Neural cell (in vitro differentiated cells): ENCODE measurements at regions not wholly inside any gene's neighbourhood (a gene's known extent, or its start where the extent isn't known, plus 50 kb on each side); places are given as distances from the start of the nearest gene placed in this dataset.

Source experiments
- H2AFZ ChIP-seq: fragments of 200-600, 300-800 bp; sonication (generic), shearing (Covaris generic); 2 replicates; pipeline ENCODE4 v1.6.0; 2014; ENCODE audit warnings: low read depth, mild to moderate bottlenecking, antibody characterized with exemption, low read length, moderate library complexity
- H3F3A ChIP-seq: fragments of 200-600 bp; shearing (Covaris generic); 2 replicates; pipeline ENCODE4 v1.6.1; 2016; ENCODE audit warnings: mild to moderate bottlenecking, moderate library complexity, mixed read lengths, antibody characterized with exemption, low read length; ENCODE audit not compliant: insufficient read depth, poor library complexity, severe bottlenecking
- H3K27ac ChIP-seq: fragments of 200-600, 300-800 bp; sonication (generic), shearing (Covaris generic); 2 replicates; pipeline ENCODE4 v1.5.1; 2014; ENCODE audit warnings: mild to moderate bottlenecking, low read length, moderate library complexity
- H3K27me3 ChIP-seq: fragments of 300-800, 200-600 bp; sonication (generic), shearing (Covaris generic); 2 replicates; pipeline ENCODE4 v1.6.0; 2014; ENCODE audit warnings: mild to moderate bottlenecking, low read depth, low read length, moderate library complexity; ENCODE audit not compliant: insufficient read depth
- H3K36me3 ChIP-seq: fragments of 300-800, 200-600 bp; sonication (generic), shearing (Covaris generic); 2 replicates; pipeline ENCODE4 v1.5.1; 2014; ENCODE audit warnings: mild to moderate bottlenecking, antibody characterized with exemption, low read length, moderate library complexity; ENCODE audit not compliant: insufficient read depth
- H3K4me2 ChIP-seq: fragments of 300-800, 200-600 bp; sonication (generic), shearing (Covaris generic); 2 replicates; pipeline ENCODE4 v1.6.0; 2014; ENCODE audit warnings: mild to moderate bottlenecking, low read length
- H3K4me3 ChIP-seq: fragments of 300-800, 200-600 bp; sonication (generic), shearing (Covaris generic); 2 replicates; pipeline ENCODE4 v1.5.1; 2014; ENCODE audit warnings: mild to moderate bottlenecking, low read length, moderate library complexity
- H3K79me2 ChIP-seq: fragments of 200-600 bp; shearing (Covaris generic); replicated peaks from 2 replicates; pipeline ENCODE4 v1.6.0; 2014; ENCODE audit warnings: mild to moderate bottlenecking, low read length, moderate library complexity; ENCODE audit not compliant: insufficient read depth
- H3K9ac ChIP-seq: fragments of 300-800, 200-600 bp; sonication (generic), shearing (Covaris generic); 2 replicates; pipeline ENCODE4 v1.6.1; 2016; ENCODE audit warnings: mild to moderate bottlenecking, low read length, mixed read lengths
- H3K9me2 ChIP-seq: fragments of 200-600 bp; shearing (Covaris generic); 2 replicates; pipeline ENCODE4 v1.6.1; 2016; ENCODE audit warnings: mild to moderate bottlenecking, low read length, mixed read lengths; ENCODE audit not compliant: insufficient read depth
- H3K9me3 ChIP-seq: fragments of 200-600, 300-800 bp; sonication (generic), shearing (Covaris generic); 2 replicates; pipeline ENCODE4 v1.6.1; 2016; ENCODE audit warnings: mild to moderate bottlenecking, mixed run types, low read length, moderate library complexity, mixed read lengths
- H4K20me1 ChIP-seq: fragments of 200-600 bp; shearing (Covaris generic); 2 replicates; pipeline ENCODE4 v1.6.1; 2016; ENCODE audit warnings: mild to moderate bottlenecking, mixed run types; ENCODE audit not compliant: insufficient read depth
- EP300 ChIP-seq: fragments of 450-650 bp; conservative IDR thresholded peaks from 2 replicates; pipeline ENCODE4 v1.6.1; 2014; ENCODE audit warnings: antibody characterized with exemption, mild to moderate bottlenecking, moderate library complexity; ENCODE audit not compliant: poor library complexity, severe bottlenecking
- EZH2 ChIP-seq: fragments of 200-600, 300-800 bp; shearing (Covaris generic), sonication (generic); IDR thresholded peaks from 2 replicates; pipeline ENCODE4 v1.6.1; 2014; ENCODE audit warnings: antibody characterized with exemption, low read length, borderline replicate concordance, mild to moderate bottlenecking; ENCODE audit not compliant: insufficient read depth, poor library complexity, severe bottlenecking
- MXI1 ChIP-seq: fragments of 450-650 bp; conservative IDR thresholded peaks from 2 replicates; pipeline ENCODE4 v1.6.1; 2014; ENCODE audit warnings: antibody characterized with exemption, mild to moderate bottlenecking; ENCODE audit not compliant: poor library complexity, severe bottlenecking
- POLR2AphosphoS5 ChIP-seq: IDR thresholded peaks from 2 replicates; pipeline ENCODE4 v1.6.1; 2012
- TAF1 ChIP-seq: IDR thresholded peaks from 2 replicates; pipeline ENCODE4 v1.6.1; 2012; ENCODE audit warnings: low read depth
- TF ChIP-seq, protein P1 (sequence below): fragments of 450-650 bp; IDR thresholded peaks from 2 replicates; pipeline ENCODE4 v1.5.1; 2014; ENCODE audit warnings: antibody characterized with exemption, mild to moderate bottlenecking, moderate library complexity; ENCODE audit not compliant: poor library complexity, severe bottlenecking

DNA sequence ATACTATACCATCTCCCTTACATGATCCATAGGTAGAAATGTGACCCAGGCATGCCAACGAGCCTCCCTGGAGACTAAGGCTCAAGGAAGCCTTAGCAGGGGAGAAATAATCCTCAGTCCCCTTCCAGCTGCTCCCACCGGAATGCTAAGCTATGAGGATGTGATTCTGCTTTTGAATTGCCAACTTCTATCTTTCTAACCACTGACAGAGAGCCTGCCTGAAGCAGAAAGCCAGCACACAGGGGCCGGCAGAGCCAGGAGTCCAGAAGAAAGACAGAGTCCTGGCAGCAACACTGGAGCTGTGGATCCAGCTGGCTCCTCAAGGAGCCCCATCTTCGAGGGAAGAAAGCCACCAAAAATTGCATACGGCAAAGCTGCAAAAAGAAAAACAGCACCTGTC is 579.6 kb upstream of the CDH5 start:
- H3K4me2 ChIP-seq, result no peak overlapping the region
- TF ChIP-seq EP300, result no peak

DNA sequence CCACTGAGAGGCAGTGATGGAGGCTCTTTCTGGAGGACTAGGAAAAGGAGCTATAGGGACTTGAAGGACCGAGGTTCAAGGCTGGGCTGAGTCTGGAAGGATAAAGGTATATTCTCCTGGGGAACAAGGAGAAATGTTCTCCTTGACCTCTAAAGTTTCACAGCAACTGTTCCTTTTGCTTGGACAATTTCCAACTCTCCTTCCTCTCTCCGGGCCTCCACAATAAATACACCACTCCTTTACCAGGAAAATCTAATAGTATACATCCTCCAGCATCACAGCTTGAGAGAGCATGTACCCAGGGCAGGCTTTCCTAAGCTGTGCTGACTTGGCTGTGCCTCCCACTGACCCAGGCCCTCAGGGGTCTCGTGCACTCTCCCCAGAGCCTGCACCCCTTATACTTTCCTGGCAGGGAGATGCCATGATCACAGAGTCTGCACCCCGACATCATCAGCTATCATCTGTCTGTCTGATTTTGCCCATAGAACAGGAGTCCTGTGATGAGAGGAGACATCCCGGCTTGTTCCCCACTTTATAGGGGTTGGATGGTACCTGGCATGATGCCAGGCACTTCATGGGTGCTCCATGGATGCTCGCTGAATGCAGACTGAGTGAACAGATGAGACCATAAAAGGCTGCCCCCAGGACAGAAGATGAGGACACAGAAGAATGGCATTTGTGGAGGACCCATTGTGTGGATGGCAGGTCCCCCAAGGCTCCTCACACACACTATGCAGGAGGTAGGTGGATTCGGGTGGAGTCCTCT is 582.6 kb upstream of the CDH5 start:
- Histone ChIP-seq H3K27ac (no peak overlapping the region), H3K9me2 (no peaks in the 10 kb centered on the region), H3K36me3 (no peaks in the 10 kb centered on the region), H3K27me3 (no peaks in the 10 kb centered on the region), H4K20me1 (no peaks in the 10 kb centered on the region), H2AFZ (no peak overlapping the region), H3K79me2 (no peaks in the 10 kb centered on the region), H3F3A (no peaks in the 10 kb centered on the region), H3K4me3 (no peak overlapping the region), H3K9me3 (no peaks in the 10 kb centered on the region), H3K9ac (no peak overlapping the region), H3K4me2 (no peak overlapping the region)
- TF ChIP-seq EZH2 (no peak), POLR2AphosphoS5 (no peak), EP300 (no peak), MXI1 (no peak), TAF1 (no peak)
- TF ChIP-seq, protein P1, sequence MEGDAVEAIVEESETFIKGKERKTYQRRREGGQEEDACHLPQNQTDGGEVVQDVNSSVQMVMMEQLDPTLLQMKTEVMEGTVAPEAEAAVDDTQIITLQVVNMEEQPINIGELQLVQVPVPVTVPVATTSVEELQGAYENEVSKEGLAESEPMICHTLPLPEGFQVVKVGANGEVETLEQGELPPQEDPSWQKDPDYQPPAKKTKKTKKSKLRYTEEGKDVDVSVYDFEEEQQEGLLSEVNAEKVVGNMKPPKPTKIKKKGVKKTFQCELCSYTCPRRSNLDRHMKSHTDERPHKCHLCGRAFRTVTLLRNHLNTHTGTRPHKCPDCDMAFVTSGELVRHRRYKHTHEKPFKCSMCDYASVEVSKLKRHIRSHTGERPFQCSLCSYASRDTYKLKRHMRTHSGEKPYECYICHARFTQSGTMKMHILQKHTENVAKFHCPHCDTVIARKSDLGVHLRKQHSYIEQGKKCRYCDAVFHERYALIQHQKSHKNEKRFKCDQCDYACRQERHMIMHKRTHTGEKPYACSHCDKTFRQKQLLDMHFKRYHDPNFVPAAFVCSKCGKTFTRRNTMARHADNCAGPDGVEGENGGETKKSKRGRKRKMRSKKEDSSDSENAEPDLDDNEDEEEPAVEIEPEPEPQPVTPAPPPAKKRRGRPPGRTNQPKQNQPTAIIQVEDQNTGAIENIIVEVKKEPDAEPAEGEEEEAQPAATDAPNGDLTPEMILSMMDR, result no peak

More for the DNA sequence above, 579.6 kb upstream of the CDH5 start:
- no peaks in the 10 kb centered on the region for H3K36me3 ChIP-seq
- no peaks in the 10 kb centered on the region for H3K27me3 ChIP-seq
- H3K4me3 ChIP-seq, result no peak overlapping the region
- no peaks in the 10 kb centered on the region for H4K20me1 ChIP-seq
- H3K9me2 ChIP-seq, result no peaks in the 10 kb centered on the region
- no peaks in the 10 kb centered on the region for H3K9me3 ChIP-seq
- H2AFZ ChIP-seq, result no peak overlapping the region
- H3K9ac ChIP-seq, result no peak overlapping the region
- H3F3A ChIP-seq, result no peaks in the 10 kb centered on the region
- no peaks in the 10 kb centered on the region for H3K79me2 ChIP-seq
- no peak overlapping the region for H3K27ac ChIP-seq

DNA sequence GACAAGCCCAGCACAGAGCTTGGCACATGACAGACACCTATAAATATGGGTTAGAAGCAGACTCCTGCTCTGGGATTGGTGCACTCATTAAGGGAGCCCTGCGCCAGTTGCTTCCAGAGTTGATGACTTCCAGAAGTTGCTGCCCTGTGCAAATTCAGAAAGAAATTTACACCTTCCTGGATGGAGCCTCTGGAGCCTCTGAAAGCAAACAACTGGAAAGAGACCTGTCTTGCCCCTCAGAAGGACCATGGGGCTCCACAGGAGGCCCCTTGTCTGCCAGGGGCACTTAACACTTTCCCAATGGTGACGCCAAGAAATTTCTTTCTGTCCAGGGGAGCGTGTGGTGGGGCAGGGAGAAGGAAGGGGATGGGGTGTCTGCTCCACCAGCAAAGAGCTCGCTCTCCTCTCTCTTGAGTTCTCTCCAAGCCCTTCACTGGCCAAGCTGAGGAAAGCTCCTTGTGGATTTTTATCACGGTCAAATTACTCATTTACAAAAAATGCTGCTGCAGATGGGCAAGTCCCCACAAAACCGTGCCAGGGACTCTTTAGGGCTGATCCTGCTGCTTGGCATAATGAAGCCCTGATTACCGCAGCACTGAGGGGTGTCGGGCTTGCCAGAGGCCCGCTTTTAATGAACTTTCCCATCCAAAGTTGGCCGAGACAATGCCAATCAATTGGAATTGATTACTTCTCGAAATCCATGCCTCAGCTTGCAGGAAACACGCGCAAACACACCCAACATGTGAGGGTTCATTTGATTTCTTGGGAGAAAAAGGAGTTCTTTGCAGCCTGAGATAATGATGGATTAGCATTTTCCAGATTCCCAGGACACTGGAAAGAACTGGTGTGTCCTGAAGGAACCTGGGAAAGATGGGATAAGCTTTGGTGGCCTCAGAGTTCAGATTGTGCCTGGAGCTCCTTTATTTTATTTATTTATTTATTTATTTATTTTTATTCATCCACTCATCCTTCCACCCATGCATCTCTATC is 583.6 kb upstream of the CDH5 start:
- no peak overlapping the region for H3K9ac ChIP-seq
- no peak overlapping the region for H3K4me2 ChIP-seq

More for the DNA sequence above, 583.6 kb upstream of the CDH5 start:
- no peaks in the 10 kb centered on the region for H3K36me3 ChIP-seq
- H2AFZ ChIP-seq, result no peak overlapping the region
- no peaks in the 10 kb centered on the region for H3K9me3 ChIP-seq
- no peaks in the 10 kb centered on the region for H3F3A ChIP-seq
- H3K27me3 ChIP-seq, result no peaks in the 10 kb centered on the region
- TF ChIP-seq EZH2, result no peak
- H3K9me2 ChIP-seq, result no peaks in the 10 kb centered on the region
- H3K79me2 ChIP-seq, result no peaks in the 10 kb centered on the region
- no peaks in the 10 kb centered on the region for H4K20me1 ChIP-seq
- no peak overlapping the region for H3K27ac ChIP-seq
- H3K4me3 ChIP-seq, result no peak overlapping the region
